ENCODE measurements at regions not wholly inside any gene's neighbourhood (a gene's known extent, or its start where the extent isn't known, plus 50 kb on each side); places are given as distances from the start of the nearest gene placed in this dataset.

GRCh38 chrX:46433892-46434291, 111.3 kb downstream of the ZNF674 start:
- Histone ChIP-seq H3K79me2 (ENCODE audit: insufficient read depth, low read length) (no peaks in the 10 kb centered on the region), H3K4me2 (ENCODE audit: insufficient read depth, insufficient read length, low read length) (no peak overlapping the region), H3K27me3 (ENCODE audit: insufficient read depth, low read length) (no peaks in the 10 kb centered on the region), H4K5ac (ENCODE audit: insufficient read length, low read depth, low read length) (no peak overlapping the region), H3K4me1 (ENCODE audit: insufficient read depth, low read length) (no peaks in the 10 kb centered on the region), H3K4ac (ENCODE audit: low read depth, low read length) (no peak overlapping the region), H3K56ac (ENCODE audit: insufficient read length, low read depth, low read length) (no peak overlapping the region), H3K9ac (ENCODE audit: extremely low read depth, insufficient read length, low read length) (no peak overlapping the region), H4K91ac (ENCODE audit: insufficient read length, low read depth, low read length) (no peak overlapping the region), H4K8ac (replicated peaks; ENCODE audit: insufficient read length, low read depth, low read length) (no peak overlapping the region), H3K23ac (ENCODE audit: insufficient read length, low read depth, low read length) (no peak overlapping the region), H3K79me1 (ENCODE audit: insufficient read depth, low read depth, low read length, poor library complexity, severe bottlenecking) (no peaks in the 10 kb centered on the region), H3K9me3 (ENCODE audit: control insufficient read depth, low read depth, low read length) (peaks cover 10% of the 10 kb centered on the region), H2BK120ac (ENCODE audit: low read depth, low read length, poor library complexity, severe bottlenecking) (no peak overlapping the region), H2BK15ac (ENCODE audit: low read depth, low read length) (no peak overlapping the region), H3K23me2 (ENCODE audit: insufficient read length, low read depth, low read length, poor library complexity, severe bottlenecking) (no peaks in the 10 kb centered on the region), H4K20me1 (ENCODE audit: control insufficient read depth, insufficient read depth, insufficient read length) (no peaks in the 10 kb centered on the region), H3K14ac (ENCODE audit: insufficient read depth, low read length) (no peak overlapping the region), H2AFZ (ENCODE audit: low read length) (no peak overlapping the region), H2BK5ac (ENCODE audit: insufficient read length, low read length) (no peak overlapping the region), H3T11ph (ENCODE audit: low read length) (no peak overlapping the region), H3K18ac (ENCODE audit: insufficient read length, low read depth, low read length) (no peak overlapping the region), H2AK5ac (ENCODE audit: insufficient read length, low read length) (no peak overlapping the region), H2BK20ac (ENCODE audit: low read depth, low read length, poor library complexity, severe bottlenecking) (no peak overlapping the region), H2BK12ac (ENCODE audit: insufficient read length, low read depth, low read length) (no peak overlapping the region), H3K27ac (ENCODE audit: insufficient read length, low read depth, low read length) (no peak overlapping the region)
- WGBS (ENCODE audit: extremely low coverage, insufficient read length, low lambda C conversion rate) = no CpG with 5 or more reads among the region's 2 CpGs
- H3K36me3 Mint-ChIP-seq (ENCODE audit: insufficient read depth in 1 of 3, low read depth in 3 of 3) = no peaks in the 10 kb centered on the region
- no peak for DNase-seq
- H3K27ac Mint-ChIP-seq = no peak overlapping the region
- no peaks in the 10 kb centered on the region for H3K27me3 Mint-ChIP-seq (ENCODE audit: low read depth)
- no peaks in the 10 kb centered on the region for H3K4me1 Mint-ChIP-seq
- H3K4me3 Mint-ChIP-seq = no peak overlapping the region
- TF ChIP-seq CTCF (conservative IDR thresholded peaks at IDR 0.05) = no peak
- H3K9me3 Mint-ChIP-seq = peaks cover 67 to 69% of the 10 kb centered on the region in 2 experiments
